Epithelial cell of esophagus (primary cell): ENCODE measurements at regions not wholly inside any gene's neighbourhood (a gene's known extent, or its start where the extent isn't known, plus 50 kb on each side); places are given as distances from the start of the nearest gene placed in this dataset.

Experiments
- DNase-seq: peaks from one replicate; pipeline ENCODE4 v3.0.0; 2010; ENCODE audit warnings: low read depth
- H3K4me3 ChIP-seq: 2 replicates; pipeline ENCODE4 v1.5.1; 2011; ENCODE audit warnings: mild to moderate bottlenecking, low read length, control low read depth
- CTCF ChIP-seq: IDR thresholded peaks from 2 replicates; pipeline ENCODE4 v1.5.1; 2011; ENCODE audit warnings: low read depth, mild to moderate bottlenecking, low read length, control low read depth, inconsistent platforms; ENCODE audit not compliant: insufficient read depth; ENCODE audit errors: missing control alignments

GRCh38 chr4:142944565-142944964 lies 98.5 kb upstream of the INPP4B start:
- H3K4me3 ChIP-seq: no peak overlapping the region
- no peak for DNase-seq
- TF ChIP-seq CTCF: no peak

GRCh38 chr4:142952821-142953580 lies 106.9 kb upstream of the INPP4B start:
- DNase-seq: no peak
- no peak overlapping the region for H3K4me3 ChIP-seq
- no peak for TF ChIP-seq CTCF

DNA sequence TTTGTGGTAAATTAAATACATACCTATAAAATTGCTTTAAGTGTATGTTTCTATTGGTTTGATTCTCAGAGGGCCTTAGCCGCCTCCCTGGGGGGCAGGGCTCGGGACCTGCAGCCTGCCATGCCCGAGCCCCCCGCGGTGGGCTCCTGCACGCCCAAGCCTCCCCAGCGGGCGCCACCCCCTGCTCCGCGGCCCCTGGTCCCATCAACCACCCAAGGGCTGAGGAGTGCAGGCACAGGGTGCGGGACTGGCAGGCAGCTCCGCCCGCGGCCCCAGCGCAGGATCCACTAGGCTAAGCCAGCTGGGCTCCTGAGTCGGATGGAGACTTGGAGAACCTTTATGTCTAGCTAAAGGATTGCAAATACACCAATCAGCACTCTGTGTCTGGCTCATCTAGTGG lies 108.3 kb upstream of the INPP4B start:
- TF ChIP-seq CTCF: no peak
- no peak for DNase-seq
- H3K4me3 ChIP-seq: no peak overlapping the region

DNA sequence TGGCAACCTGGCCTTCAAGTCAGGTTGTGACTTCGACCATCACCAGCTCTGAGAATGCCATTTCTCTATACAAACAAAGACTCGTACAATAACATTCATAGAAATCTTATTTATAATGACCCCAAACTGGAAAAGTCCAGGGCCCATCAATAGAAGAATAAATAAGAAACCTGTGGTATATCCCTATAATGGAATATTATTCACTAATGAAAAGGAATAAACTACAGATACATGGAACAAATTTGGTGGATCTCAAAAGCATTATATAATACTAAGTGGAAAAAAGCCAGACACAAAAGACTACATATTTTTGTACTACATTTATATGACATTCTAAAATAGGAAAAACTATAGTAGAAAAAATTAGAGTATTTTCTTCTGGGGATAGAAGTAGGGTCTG lies 109.4 kb upstream of the INPP4B start:
- no peak for DNase-seq
- no peak overlapping the region for H3K4me3 ChIP-seq
- no peak for TF ChIP-seq CTCF

GRCh38 chr4:142959173-142959572 lies 113.1 kb upstream of the INPP4B start:
- DNase-seq: peak; percentile 51
- no peak overlapping the region for H3K4me3 ChIP-seq
- no peak for TF ChIP-seq CTCF

GRCh38 chr4:142960126-142960525 lies 114.0 kb upstream of the INPP4B start:
- no peak for TF ChIP-seq CTCF
- DNase-seq: peak; percentile 17
- no peak overlapping the region for H3K4me3 ChIP-seq

- TF ChIP-seq CTCF: no peak
- DNase-seq: no peak
- no peak overlapping the region for H3K4me3 ChIP-seq
These were observed 115.0 kb upstream of the INPP4B start for GRCh38 chr4:142960867-142961644.
